HK-2 (cell line): ENCODE measurements at regions not wholly inside any gene's neighbourhood (a gene's known extent, or its start where the extent isn't known, plus 50 kb on each side); places are given as distances from the start of the nearest gene placed in this dataset.
"Not testable (repeated sequence)": the region's sequence is repeated elsewhere in the genome, so short reads cannot be mapped to it uniquely, and the experiment has no call there.

Experiments
- DNase-seq: peaks from one replicate; pipeline ENCODE4 v3.0.0-alpha.2; 2018; ENCODE audit not compliant: unreplicated experiment

DNA sequence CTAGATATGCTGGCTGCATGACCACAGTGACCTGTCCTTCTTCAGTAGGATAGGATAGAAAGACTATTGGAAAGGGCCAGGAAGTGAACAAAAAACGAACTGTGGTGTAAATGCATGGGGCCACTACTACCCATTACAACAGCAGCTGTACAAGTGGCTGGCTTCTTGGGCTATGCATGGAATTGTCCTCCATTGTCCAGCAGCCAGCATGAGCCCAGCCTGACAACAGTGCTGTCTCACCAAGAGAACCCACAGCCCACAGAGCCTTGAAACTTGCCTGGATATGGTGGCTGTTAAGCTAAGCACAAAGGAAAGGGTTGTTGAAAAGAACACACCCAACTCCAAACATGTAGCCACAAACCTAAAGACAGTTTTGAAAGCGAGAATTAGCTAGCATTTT is 330.2 kb upstream of the F9 start:
- no peak for DNase-seq

DNA sequence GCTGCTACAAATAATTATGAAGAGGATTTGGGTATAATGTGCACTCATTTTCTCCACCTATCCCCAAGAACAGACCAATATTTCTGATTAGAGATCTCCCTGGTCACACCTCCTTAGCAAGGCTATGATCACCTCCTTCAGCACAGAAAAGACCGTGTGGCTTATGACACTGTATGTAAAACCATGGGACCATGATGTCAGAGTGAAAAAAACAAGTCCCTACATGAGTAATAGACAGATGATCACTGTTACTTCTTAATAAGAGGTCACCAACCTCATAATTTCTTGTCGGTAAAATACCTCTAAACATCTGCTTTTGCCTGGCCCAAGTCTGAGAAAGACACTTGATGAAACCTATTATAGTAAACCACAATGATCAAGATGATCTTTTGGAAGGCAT is 330.6 kb upstream of the F9 start:
- DNase-seq: no peak

DNA sequence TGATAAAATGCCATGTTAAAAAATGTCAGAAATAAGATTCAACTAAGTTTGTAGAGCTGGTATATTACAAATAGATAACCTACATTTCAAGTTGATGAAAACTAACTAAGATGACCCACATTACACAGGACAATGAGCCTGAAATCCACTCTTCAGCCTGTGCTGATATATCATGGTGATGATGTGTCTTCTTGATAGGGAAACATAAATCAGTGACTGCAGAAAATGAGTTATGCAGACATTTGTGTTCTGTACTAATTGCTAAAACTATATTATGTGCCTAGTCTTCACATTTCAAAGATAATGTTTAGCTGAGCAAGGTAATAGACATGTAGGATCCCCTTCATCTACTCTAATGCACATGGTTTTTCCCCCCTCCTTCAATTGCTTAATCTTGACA is 331.6 kb upstream of the F9 start:
- DNase-seq: no peak

DNA sequence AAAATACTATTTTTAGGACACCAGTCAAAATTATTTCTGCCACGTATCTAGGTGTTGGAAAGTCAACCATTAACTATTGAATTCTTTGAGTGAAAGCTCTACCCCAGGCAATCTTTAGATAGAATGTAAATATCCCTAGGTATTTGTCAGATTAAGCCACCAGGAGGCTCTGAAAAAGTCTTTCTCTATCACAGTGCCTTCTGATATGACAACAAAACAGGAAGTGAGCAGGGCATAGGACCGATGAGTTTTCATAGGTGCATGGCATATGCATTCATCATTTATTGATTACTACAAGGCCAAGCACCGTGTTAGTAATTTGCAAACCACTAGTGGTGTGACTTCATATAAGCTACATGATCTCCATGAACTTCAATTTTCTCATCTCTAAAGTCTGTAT is 333.6 kb upstream of the F9 start:
- no peak for DNase-seq

DNA sequence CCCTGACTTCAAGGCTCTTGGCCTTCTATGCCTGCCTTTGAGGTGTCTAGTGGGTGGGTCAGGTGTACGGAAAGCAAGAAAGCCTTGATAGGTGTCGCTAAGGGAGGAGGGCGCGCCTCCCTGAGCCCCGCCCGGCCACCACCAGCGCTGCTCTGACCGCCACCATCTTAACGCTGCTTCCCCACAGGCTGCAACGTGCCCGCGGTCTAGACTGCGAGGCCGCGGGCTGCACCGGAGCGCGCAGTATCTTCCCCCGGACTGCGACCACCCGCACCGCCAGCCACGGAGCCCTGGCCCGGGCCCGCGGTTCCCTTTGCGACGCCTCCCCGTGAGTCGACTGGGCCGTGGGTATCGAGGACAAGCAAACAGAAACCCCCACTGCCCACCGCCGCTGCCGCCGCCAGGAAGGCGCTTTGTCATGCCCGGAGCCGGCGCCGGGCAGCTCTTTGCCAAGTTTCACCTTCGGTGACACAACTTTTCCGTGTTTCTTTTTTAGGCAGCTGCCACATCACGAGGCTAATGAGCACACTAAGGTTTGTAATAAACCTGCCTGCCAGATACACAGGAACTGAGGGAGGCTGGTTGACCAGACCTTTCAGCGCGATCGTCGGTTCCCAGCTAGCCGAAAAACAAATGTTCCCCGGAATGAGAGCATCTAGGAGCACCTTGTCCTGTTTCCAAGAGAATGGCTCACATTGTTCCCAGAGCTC is 335.8 kb upstream of the F9 start:
- peak; percentile 5 for DNase-seq

DNA sequence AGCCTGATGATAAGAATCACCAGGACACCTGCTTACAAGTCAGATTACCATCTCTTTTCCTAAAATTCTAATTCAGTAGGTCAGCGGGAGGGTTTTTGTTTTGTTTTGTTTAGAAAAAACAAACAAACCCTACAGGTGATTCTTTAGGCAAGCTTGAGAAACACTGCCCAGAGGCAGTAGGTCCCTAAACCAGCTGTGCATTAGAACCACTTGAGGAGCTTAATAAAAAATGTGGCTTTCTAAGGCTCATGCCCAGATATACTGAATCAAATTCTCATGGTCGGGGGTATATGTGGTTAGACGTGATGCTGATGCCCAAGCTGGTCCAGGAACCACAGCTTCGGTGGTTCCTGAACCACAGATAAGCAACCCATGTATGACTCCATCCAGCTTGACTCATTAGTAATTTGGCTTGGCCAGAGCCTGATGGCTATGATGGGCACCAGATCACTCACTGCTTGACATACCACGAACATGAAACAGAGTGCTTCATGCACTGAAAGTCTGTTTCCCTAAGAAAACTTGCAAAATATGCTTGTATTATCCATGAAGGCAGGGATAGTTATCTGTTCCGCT is 338.1 kb upstream of the F9 start:
- DNase-seq: no peak

DNA sequence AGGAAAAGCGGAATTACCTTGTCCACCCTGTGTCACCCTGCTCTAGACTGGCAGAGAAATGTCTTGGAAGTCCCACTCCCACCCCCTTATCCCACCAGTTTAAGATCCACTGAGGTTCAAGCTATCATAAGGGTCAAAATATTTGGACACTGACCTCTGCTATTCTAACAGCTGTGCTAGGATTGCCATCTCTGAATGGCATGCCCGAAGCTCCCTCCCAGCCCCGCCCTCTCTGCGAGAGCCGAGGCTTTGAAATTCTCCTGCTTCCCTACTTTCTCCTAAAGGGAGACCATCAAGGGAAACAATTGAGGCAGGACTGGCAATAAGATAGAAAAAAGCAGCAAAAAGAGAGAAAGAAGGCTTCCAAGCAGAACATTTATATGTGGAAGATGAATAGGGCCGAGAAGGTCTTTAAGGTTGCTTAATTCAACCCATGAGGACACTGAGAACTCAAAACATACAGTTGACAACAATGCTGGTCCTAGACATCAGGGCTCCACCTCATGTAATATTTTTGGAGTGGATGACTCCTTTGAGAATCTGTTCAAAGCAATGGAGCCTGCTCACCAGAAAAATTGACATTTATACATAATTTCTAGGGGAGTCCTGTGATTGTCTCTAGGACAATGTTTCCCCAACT is 338.7 kb upstream of the F9 start:
- DNase-seq: no peak

DNA sequence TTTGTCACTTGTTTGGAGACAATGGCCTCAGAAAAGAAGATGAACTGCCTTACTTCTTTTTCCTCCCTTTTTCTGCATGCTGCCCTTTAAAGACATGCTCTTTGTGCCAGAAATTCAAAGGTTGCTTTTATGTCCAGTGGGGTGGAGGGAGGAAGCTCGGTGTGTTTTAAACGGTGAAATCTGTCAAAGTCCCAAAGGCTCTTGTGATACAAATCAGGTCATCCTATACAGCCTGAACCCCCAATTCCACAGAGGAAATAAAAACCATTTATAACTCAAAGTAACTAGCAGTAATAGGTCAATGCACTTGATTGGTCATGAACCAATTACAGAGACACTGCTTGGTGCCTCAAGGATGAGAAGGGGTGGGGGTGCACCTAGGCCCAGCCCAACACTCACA is 339.3 kb upstream of the F9 start:
- no peak for DNase-seq

DNA sequence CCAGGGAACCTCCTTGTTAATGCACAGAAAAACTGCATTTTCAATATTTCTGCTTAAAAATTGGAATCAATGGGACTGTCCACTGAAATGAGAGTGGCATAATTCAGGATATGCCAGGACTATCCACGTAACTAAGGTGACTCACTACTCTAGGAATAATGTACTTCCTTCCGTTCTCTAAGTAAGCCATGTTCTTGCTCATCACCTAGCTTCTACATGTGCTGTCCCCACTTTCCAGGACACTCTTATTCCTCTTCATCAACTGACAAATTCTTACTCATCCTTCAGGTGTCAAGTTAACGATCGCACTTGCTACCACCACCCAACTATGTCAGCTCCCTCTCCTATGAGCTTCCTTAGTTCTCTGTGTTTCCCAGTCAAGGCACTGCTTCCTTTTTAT is 342.8 kb upstream of the F9 start:
- DNase-seq: no peak

DNA sequence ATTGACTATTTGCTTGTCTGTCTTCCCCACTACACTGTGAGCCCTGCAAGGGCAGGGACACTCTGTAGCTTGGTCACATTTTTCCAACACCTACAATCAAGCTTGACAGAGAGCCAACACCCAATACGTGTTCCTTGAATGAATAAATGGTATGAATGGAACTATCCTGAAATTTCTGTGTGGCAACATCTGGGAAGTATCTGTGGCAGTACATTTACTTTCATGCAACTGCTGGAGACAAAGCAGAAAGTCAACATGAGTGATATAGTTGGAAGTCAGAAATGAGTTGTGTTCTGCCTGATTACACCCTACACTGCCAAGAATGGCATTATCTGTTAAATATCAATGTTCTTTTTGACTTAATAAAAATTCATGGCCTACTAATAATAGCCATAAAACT is 343.5 kb upstream of the F9 start:
- DNase-seq: no peak

DNA sequence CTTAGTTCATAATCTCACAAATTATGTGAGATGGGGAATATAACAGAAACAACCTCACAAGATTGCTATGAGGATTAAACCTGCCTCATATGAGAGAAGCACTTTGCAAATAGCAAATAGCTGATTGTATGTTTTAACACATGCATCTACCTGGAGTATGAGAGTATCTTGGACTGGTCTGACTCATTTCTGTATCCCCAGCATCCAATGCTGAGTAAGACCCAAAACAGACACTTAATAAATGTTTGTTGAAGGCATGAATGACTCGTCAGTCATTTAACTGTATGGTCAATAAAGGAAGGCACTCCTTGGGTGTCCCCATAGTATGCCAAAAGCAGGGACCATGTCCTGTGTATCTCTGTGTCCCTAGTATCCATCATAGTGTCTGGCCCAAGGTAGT is 350.9 kb upstream of the F9 start:
- DNase-seq: no peak

DNA sequence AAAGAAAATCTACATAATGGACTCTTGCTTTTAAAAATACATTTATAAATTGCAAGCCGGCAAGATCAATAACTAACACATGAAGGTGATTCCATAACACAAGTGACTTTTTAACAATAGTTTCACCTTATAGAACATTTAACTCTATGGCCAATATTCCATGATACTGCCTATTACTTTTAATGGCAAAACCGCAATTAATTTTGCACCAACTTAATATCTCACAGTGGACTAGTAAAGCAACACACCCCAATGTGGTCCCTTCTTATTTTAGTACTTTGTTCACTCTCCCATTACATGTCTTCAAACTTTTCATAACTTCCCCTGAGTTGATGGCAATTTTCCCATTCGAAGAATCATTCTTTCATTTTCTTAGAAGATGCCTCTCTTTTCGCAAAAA is 351.6 kb upstream of the F9 start:
- DNase-seq: no peak

DNA sequence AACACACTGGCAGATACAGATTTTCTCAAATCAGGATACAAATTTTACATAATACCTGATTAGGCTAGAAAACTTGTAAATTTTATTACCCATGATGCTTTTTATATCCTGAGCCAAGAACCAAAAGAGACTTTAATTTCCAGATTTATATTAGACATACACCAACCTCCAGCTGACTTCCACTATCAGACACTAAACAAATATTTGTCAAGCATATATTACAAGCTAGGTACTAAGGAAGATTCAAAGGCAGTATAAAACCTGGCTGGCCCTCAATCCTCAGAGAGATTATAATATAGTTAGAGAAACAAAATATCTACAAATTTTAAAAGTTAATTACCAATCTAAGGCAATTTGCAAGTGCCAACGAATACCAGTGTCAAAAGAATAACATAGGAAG is 357.8 kb upstream of the F9 start:
- no peak for DNase-seq

DNA sequence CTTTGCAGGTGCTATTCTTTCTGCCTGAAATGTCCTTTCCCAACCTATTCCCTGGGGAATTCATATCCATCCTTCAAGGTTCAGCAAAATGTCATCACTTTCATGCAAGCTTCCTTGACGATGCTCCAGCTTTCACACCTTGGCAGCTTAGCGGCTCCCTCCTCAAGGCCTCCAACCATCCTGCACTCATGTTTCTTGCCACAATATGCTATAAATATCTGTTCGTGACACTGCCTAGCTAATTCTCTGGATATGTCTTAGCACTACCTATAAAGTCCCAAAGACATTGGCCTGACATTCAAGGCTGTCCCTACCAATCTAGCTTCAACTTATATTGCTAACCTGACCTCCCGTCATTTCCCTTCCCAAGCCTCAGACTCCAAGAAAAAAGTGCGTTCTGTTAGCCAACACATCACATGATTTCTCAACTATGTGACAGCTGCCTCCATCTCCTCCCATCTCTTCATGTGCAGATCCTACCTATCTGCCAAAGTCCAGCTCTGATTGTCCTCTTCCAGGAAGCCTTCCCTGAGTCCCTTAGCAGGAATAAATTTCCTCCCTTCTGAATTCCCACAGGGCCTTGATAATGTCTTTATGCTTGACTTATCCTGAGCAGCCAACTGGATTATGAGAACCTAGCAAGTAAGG is 359.9 kb upstream of the F9 start:
- no peak for DNase-seq

DNA sequence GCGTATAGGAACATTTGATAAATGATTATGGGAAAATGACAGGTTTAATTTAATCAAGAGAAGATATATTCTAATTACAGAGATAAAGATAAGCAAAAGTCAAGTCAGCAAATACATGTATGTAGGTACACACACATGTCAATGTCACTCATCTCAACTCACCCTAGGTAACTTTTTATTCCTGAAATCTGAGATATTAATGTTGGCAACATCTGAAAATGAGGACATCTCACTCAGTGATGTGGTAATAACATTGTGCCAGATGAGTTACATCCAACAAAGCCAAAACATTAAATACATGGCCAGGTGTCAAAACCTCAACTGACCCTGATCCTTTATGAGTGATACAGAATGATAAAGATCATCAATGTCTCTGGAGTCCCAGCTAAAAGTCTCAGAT is 363.3 kb upstream of the F9 start:
- no peak for DNase-seq

DNA sequence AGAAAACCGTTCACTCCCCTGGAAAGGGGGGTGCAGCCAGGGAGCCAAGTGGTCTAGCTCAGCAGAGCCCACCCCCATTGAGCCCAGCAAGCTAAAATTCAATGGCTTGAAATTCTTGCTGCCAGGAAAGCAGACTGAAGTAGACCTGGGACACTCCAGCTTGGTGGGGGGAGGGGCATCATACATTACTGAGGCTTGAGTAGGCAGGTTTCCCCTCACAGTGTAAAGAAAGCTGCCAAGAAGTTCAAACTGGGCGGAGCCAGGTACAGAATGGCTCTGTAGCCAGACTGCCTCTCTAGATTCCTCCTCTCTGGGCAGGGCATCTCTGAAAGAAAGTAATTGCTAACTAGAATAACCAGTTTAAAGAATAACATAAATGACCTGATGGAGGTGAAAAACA is 372.3 kb upstream of the F9 start:
- DNase-seq: no peak

DNA sequence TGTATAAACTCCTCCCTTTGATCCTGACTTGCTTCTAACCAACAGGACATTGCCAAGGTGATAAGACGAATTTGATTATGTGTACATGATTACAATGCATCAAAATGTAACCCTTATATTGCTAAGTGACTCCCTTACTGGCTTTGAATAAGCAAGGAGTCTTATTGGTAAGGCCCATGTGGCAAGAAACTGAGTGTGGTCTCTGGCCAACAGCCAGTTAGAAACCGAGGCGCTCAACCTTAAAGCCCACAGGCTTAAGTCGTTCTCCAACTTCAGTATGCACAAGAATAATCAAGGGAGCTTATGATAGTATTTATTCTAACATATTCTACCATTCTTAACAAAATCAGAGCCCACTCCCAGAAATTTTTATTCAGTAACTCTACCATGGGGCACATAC is 374.2 kb upstream of the F9 start:
- DNase-seq: no peak

DNA sequence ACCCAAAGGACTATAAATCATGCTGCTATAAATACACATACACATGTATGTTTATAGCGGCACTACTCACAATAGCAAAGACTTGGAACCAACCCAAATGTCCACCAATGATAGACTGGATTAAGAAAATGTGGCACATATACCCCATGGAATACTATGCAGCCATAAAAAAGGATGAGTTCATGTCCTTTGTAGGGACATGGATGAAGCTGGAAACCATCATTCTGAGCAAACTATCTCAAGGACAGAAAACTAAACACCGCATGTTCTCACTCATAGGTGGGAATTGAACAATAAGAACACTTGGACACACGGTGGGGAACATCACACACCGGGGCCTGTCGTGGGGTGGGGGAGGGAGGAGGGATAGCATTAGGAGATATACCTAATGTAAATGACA is 383.9 kb upstream of the F9 start:
- DNase-seq: not testable (repeated sequence)

DNA sequence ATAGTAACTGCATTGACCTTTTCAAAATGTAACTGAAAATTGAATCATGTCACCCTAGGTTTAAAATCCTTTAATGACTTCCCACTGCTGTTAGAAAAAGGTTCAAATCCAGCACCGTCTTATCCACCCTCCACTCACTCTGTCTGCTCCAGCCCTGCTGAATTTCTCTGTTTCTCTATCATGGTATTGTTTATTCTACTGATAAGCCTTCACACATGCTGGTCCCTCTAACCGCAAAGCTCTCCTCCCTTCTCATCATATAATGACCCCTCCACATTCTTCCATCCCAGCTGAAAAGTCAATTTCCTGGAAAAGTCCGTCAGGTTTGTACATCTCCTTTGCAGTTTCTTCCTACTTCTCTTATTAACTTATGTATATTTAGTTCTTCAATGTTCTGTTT is 389.2 kb upstream of the F9 start:
- DNase-seq: no peak

DNA sequence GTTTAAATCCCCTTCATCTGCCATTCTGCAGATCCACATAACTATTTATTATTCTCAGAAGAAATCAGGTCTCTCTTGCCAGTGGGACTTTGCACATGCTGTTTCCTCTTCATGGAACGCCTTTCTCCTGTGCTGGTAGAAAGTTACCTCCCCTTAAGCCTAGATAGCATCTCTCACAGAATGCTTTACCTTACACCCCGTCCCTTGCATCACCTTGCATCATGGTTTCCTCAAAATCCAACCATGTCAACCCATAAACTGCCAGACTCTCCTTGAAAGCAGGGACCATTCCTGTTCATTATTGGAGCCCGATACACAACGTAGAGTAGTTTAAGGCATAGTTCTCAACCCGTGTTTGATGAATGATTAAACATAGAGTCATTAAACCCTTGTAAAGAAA is 396.2 kb upstream of the F9 start:
- no peak for DNase-seq

DNA sequence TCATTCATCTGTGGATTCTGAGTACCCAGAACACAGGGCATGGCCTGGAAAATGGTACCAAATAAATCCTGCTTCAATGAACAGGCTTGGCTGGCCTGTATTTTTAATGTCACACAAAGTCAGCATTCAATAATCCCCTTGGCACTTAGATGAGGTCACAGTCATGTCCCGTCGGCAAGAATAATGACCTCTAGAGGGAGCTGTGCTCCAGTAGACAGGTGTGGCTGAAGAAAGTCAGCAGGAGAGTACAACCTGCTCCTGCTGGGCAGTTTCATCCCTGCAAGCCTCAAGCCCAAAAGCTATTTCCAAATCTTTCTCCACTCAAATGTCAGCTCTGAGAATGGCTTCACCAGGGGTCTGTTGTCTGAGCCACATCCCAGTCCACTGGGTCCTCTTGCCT is 404.0 kb upstream of the F9 start:
- DNase-seq: peak; percentile 10

DNA sequence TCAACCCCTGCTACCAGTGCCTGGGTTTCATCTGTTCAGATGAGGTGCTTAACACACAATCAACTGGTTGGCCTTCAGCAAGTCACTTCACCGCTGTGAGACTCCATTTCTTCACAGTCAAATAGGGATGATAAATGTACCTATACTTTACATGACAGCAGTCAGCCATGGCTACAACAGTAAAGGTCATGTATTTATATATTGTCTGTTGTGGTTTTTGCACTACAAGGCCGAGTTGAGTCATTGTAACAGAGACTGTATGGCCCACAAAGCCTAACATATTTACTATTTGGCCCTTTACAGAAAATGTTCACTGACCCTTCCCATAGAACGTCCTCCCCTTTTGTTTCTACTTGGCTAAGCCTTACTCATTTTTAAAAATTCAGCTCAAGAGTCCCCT is 404.6 kb upstream of the F9 start:
- DNase-seq: no peak

DNA sequence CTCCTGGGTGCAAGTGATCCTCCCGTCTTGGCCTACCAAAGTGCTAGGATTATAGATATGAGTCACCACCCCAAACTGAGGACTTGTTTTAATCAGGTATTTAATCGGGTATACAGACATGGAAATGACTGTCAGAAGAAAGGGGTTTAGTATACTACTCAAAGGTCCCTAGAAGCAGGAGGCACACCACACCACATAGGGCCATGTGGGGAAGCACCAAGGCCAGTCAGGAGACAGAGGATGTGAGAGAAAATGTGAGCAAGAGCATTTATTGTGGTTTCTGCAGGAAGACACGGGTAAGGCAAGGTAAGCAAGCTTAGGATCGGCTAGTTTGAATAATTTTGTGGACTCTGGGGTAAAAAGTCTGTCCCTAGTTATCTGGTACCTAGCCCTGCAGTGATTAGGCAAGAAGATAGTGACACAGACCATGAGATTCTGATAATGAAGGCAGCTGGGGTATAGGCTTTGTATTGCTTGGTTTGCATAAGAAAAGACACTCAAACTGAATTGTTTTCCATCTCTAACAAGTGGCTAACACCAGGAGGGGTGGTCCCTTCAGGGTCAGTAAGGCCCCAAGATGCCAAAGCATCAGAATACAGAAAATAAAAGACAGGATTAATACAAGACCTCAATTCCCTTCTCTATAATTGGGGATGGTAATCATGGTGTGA is 408.8 kb upstream of the F9 start:
- no peak for DNase-seq
